Testis (tissue), 2 donors: ENCODE measurements at regions not wholly inside any gene's neighbourhood (a gene's known extent, or its start where the extent isn't known, plus 50 kb on each side); places are given as distances from the start of the nearest gene placed in this dataset.

Source experiments
- CTCF ChIP-seq, 3 experiments: fragments of 450-650 bp in 2 of 3; fragments of 200-600 bp in 1 of 3; sonication (generic) in 1 of 3; IDR thresholded peaks; one replicate each; pipeline ENCODE4 v1.5.1; 2016 to 2019; ENCODE audit warnings: antibody characterized with exemption in 3 of 3, mild to moderate bottlenecking in 2 of 3, moderate library complexity in 1 of 3
- POLR2A ChIP-seq: fragments of 450-650 bp; IDR thresholded peaks from one replicate; pipeline ENCODE4 v1.6.1; 2017; ENCODE audit warnings: antibody characterized with exemption, mild to moderate bottlenecking, moderate library complexity

- no peak for TF ChIP-seq CTCF (IDR thresholded peaks at IDR 0.05)
- no peak for TF ChIP-seq POLR2A
These were observed 1883.4 kb upstream of the RAG2 start for GRCh38 chr11:38481391-38481790.
